HG02798 (cell line): ENCODE measurements at regions not wholly inside any gene's neighbourhood (a gene's known extent, or its start where the extent isn't known, plus 50 kb on each side); places are given as distances from the start of the nearest gene placed in this dataset.
"Not testable (repeated sequence)": the region's sequence is repeated elsewhere in the genome, so short reads cannot be mapped to it uniquely, and the experiment has no call there.

Source experiments
- ATAC-seq: cut with Tn5 transposase; IDR thresholded peaks from one replicate; pipeline ENCODE4 v1.9.1; 2021; ENCODE audit warnings: mild to moderate bottlenecking; ENCODE audit not compliant: unreplicated experiment, poor library complexity

DNA sequence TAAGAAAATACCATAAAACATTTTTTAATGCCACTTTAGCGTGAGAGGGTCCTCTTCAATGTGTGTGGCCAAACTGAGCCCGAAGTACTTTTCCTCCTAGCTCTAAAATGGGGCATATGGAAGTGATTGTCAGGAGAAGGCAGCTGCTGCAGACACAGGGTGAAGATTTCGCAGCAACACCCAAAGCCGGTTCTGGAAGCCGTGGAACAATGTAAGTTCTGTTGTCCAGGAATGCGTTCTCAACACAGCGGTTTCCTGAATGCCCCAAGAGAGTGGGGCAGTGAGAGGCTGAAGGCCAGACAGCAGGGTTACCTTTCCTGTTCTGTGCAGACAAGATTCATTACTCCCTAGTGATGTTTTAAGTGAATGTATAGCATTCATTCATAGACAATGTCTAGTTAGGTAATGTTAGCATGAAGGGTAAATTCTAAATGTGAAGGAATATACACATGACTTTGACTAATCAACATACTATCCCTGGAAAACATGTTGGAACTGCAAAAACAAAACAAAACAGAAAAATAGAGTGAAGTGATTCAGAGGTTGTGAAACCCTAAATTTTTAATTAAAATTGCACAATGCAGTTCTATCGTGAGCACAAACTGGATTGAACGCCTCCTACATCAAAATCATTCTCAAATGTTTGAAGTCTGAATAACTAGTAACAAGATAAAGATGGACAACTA lies 197.0 kb upstream of the SEMA6A start:
- ATAC-seq: no peak

DNA sequence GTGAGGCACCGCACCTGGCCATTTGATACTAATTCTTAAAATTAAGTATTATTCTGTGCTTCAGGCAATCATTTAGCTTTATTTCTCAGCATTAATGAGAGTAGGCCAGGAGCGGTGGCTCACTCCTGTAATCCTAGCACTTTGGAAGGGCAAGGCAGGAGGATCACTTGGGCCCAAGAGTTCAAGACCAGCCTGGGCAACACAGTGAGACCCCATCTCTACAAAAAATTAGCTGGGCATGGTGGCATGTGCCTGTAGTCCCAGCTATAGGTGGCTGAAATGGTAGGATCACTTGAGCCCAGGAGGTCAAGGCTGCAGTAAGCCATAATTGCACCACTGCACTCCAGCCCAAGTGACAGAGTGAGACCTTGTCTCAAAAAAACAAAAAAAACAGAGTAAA lies 195.3 kb upstream of the SEMA6A start:
- not testable (repeated sequence) for ATAC-seq

DNA sequence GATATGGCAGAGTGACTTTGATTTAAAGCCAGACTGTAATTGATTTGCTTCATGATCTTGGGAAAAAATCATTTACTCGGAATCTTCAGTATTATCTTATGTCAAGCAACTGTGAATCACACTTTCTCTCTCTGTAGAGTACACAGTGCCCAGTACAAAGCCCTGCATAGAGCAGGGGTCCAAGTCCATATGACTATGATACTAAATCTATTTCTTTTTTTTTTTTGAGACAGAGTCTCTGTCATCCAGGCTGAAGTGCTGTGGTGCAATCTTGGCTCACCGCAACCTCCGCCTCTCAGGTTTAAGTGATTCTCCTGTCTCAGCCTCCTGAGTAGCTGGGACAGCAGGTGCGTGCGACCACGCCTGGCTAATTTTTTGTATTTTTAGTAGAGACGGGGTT lies 194.8 kb upstream of the SEMA6A start:
- no peak for ATAC-seq

DNA sequence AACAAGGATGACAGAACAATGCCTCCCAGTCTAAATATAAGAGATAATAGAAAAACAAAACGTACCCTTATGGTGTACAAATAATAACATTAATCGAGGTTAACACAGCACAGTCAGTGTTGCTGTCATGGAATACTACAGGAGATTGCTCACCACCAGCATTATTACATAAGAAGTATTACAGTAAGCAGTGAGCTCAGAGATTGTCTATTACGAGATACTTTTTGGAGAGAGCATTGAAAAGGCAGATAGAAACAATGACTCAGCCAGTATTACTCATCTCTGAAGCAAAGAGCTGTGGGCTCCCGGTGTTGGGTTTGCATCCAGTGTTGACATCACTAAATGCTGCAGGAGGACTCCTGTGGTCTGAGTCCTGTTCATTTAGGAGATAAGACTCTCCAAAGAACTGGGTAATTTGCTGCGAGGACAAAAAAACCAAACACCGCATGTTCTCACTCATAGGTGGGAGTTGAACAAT lies 191.9 kb upstream of the SEMA6A start:
- ATAC-seq: peak; percentile 50

DNA sequence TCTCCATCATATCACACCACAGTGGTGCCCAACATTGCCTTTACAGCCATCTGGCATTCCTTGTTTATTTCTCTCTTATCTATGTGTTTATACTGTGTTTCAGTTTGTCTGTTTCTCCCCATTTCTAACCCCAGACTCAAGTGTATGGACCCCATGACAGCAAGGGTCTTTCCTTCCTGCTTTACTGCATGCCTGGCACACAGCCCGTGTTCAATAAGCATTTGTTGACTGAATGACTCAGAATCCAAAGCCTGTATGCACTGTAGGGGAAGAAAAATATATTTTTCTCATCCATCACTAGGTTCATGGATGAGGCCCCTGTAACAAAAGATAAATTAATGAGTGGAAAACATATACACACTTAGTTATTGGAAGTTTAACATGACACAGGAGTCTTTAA lies 190.8 kb upstream of the SEMA6A start:
- ATAC-seq: no peak

DNA sequence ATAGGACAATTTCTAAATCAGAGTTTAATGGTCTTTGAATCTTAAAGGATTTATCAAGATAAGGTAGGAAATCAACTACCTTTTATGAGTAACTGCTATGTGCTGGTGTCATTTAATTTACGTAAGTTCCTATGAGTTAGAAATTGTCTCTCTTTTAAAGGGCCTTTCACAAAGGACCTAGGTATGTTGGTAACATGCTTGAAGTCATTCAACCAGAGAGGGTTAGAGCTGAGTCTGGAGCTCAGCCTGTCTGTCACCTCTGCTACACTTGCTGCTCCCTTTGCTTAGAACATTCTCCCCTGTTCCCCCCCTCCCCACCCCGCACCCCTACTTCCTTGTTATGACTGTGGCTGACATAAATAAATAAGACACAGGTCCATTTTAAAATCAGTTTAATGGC lies 190.3 kb upstream of the SEMA6A start:
- ATAC-seq: no peak

DNA sequence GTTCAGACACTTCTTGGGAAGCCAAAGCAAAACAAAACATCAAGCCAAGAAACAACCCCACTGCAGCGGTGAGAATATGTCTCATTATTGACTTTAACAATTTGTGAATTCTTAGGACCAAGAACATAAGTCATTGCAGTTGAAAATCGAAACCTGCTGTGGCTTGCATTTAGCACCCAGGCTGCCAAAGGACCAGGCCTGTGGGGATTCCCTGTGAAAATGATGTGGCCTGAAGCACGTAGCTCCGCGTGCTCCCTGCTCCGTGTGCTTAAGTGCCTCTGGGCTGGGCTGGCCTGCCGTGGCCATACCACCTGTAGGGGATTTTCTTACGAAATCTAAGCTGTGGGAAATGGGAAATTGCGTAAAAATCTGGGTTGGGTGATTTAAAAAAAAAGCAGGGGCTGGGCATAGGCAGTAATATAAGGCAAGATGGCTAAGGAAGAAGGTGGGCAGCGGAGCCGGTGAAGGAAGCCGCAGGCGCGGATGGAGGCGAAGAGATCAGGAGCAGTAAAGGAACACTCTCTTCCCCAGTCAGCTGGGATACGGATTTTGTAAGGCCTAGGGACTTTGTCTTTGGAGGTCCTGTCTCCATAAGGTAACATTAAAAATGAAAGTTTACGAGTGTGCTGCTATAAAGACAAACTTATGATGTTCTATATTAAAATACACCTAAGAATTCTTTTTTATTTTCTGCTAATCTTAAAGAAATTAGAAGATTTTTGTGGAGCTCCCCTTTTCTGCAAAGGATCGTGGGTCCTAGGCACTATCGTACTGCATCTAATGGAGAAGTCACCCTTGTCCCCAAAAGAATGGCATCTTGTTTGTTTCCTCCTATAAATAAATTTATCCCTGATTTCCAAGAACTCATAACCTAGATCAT lies 189.6 kb upstream of the SEMA6A start:
- ATAC-seq: peak; percentile 86

DNA sequence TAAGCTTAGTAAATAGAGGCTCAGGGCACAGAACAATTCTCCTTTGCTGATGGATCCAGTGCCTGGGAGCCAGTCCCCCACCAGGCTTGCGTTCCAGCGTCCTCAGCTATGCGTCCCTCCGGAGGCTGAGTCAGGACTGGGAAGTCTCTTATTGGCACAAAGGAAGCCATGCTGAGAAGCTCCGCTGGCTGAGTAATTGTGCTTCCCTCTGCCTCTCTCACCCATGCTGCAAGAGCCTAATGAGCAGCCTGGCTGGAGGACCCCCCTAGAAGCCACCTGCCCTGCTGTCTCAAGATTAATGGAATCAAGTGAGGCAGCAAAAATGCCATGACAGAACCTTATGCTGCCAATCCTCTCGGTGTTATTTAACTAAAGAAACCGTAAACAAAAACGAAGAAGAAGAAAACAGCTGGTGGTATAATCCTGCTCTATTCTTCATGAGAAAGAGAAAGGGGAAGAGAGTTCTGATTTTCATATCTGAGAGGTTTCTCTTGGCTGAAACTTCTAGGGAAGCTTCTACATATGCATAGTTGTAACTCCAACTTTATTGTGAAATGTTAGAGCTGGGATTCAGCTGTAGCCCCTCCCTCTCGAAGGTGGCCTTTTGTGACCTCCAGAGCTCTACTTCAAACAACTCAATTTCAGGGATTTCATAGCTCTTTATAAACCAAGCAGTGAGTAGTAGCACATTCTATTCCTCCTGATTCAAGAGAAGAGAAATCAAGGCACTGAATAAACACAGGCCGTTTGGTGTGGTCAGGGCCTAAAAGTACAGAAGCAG lies 185.4 kb upstream of the SEMA6A start:
- no peak for ATAC-seq

DNA sequence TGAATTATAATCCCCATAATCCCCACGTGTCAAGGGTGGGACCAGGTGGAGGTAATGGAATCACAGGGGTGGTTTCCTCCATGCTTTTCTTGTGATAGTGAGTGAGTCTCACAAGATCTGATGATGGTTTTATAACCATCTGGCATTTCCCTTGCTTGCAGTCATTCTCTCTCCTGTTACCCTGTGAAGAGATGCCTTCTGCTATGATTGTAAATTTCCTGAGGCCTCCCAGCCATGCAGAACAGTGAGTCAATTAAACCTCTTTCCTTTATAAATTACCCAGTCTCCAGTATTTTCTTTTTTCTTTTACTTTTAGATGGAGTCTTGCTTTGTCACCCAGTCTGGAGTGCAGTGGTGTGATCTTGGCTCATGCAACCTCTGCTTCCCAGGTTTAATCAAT lies 182.7 kb upstream of the SEMA6A start:
- no peak for ATAC-seq

DNA sequence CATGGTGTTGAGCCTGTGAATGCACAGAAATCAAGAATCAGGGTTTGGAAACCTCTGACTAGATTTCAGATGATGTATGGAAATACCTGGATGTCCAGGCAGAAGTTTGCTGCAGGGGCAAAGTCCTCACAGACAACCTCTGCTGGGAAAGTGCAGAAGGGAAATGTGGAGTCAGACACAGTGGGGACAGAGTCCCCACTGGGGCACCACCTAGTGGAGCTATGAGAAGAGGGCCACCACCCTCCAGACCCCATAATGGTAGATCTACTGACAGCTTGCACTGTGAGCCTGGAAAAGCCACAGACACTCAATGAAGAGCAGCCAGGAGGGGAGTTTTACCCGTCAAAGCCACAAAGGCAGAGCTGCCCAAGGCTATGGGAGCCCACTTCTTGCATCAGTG lies 181.9 kb upstream of the SEMA6A start:
- ATAC-seq: no peak

DNA sequence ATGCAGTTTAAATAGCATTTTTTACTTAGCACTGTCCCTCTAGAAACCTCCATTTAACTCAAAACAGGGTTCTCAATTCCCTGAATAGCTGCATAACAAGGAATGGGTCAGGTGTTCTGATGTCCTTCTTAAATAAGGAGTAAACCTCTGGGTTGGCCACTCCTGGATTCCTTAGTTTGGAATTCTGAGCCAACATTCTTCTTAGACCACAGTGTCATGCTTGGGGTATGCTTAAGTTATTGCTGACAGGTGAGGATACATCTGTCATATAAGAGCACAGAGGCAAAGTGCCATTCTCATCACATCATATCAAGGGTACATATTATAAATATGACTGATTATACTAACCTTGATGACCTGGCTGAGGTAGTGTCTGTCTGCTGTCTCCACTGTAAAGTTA lies 179.9 kb upstream of the SEMA6A start:
- ATAC-seq: no peak

DNA sequence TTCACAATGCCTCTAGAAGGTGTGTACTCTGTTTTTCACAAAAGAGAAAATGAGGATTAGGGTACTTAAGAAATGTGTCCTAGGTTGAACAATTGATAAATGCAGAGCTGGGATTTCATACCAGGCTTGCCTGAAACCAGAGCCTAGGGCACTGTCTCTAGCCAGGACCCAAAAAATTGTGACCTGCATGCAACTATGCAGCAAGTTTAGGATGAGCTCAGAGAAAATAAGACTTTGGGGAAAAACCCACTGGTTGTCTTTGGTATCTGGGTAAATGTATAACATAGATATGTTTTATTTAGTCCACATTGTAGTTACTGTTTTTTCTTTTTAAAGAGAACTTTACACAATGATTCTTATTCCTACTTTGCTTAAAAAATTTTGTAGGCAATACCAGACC lies 177.1 kb upstream of the SEMA6A start:
- no peak for ATAC-seq

DNA sequence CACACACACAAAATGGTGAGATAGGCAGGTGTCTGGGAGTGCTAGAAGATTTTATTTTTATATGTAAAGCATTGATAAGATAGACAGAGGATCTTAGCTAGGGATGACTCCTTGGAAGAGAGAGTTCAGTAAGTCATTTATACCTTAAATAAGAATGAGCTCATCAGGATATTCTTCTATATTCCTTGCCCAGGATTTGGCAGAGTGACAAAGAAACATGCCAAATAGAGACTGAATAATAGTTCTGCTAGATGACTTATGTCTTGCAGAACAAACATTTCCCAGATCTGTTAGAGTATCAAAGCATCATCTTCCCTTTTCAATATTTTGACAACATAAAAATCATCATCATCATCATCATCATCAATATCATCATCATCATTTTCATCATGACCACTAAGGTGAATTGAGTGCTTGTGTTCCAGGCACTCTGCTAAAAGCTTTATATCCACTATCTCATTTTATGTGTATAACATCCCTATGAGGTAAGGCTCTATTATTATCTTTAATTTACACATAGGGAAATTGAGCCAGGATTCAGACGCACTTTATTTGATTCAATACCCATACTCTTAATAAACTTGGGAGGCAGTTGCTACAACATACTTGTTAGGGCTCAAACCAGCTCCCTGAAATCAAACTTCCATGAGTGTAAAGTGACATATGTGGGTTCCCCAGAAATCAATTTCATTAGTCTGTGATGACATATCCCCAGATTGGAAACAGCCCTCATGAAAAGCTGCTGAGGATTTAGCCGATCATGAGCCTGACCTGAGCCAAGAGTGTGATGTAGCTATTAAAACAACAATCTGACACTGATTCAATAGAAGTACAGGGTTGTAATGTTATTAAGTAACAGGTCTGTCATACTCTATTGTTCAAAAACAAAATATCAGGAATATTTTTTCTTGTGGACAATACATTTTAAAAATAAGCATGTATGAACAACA lies 176.3 kb upstream of the SEMA6A start:
- no peak for ATAC-seq

DNA sequence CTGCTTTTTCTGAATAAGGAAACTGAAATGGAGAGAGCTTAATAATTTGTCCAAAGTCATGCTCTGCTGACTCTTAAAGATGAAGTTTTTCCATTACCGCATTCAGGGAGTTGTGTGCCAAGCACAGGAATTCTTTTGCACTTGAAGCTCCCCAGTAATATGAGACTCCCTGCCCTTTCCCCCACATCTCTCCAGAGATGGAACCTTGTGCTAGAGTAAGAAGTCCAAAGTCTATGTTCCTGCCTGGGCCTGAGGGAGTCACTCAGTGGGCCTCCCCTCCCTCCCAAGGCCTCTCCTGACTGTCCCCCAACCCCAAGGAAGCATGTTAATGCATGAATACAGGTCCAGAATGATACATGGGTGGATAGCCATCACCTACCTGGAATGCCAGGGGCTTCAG lies 173.3 kb upstream of the SEMA6A start:
- no peak for ATAC-seq

DNA sequence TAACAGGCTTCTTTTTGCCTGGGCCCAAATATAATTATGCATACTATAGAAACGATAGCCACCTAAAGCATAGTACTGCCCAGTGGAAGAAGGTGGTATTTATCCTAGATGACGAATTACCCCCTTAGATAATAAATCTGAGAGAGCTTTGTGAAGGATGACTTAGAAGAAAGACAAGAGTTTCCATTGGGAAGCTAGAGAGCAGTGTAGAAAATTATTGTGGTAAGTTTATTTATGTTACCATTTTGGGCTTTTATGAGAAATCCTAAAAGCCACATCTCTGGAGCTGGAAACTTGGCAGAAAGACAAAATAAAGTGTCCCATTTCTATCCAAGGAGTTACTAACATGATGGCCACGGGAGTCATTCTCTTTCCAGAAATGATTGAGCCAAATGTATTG lies 172.0 kb upstream of the SEMA6A start:
- ATAC-seq: no peak

DNA sequence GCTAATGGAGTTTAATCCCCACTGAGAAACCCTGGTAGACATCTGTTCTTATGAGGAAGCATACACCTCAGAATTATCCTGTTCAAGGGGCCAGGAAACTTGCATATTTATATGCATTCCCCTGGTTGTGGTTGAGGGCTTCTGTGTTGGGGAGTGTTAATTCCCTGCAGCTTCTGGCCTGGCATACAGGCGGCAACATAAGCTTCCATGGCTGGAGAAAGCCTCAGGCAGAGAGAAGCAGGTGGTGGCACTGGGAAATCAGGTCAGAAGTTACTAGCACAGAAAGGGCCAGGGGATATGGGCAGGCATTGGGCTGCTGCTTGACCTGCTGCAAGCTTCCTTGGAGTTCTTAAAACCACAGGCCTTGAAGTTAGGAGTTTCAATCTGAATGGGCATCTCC lies 166.1 kb upstream of the SEMA6A start:
- no peak for ATAC-seq

DNA sequence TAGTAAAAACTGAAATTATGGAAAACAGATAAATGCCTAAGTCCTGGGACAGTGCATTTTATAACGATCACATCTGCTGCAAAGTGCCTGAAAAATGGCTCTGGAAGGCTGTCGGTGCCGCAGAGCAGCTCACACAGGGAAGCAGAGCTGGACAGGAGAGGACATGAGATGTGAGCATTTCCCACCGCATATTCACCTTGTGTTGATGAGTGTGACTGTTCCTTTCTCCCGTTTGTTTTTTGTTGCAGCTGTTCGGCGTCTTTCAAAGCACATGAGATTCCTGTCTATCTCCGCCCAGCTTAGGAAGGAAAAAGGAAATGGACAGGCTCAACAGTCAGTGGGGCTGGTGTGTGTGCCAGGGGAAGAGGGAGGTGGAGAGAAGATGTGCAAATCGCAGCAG lies 164.9 kb upstream of the SEMA6A start:
- ATAC-seq: no peak

DNA sequence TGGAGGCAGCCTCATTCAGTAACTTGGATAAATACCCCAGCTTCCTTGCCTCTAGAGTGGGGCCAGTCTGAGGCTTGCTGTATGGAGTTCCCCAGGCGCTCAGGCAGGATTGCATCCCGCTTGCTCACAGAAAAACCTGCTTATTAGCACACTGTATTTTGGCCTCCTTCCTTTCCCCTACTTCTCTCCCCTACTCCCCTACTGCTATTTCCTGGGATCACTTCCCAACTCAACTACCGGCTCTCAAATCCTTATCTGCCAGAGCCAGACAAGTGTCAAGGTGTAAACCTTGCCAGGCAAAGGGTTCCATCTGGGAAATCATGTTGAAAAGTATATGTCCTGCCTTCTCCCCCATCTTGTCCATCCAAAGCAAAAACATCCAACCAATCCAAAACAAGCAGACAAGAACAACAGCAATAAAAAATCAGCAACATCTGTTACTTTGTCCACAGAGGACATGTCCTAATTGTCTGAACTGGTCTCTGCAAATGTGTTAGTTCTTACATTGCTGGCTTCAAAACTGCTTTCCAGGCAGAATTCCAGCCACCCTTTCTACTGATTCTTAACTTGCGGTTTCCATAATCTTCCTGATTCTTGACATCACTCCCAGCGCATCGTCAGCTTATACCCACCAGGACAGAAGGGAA lies 164.1 kb upstream of the SEMA6A start:
- no peak for ATAC-seq

DNA sequence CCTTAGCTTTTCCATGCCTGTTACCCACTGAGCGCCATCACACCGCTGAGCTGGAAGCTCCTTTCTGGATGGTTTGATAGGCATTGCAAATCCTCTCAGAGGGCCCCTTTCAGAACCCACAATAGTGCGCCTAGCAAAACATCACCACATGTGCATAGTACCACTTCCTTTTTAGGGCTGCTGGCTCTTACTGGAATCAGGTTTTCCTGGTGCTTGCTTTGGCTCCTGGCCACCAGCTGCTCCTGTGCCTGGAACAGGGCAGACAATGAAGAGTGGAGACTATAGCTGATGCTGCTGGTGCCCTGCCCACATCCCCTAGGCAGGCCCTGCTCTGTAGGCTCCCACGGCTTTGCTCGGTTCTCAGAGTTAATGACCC lies 163.6 kb upstream of the SEMA6A start:
- no peak for ATAC-seq
